Endothelial cell of umbilical vein (primary cell): ENCODE measurements at regions not wholly inside any gene's neighbourhood (a gene's known extent, or its start where the extent isn't known, plus 50 kb on each side); places are given as distances from the start of the nearest gene placed in this dataset.

ENCODE experiments used
- BruUV-seq: library from RNA; stranded (reverse); fragments of 400-500 nt; replicated peaks from 2 replicates; lab custom pipeline; 2021; lab: Mats Ljungman, UMichigan
- CTCF ChIA-PET: fragments of 300-600, 350-600 bp; sonication (Branson Sonifier 250); formaldehyde crosslinking; loops from one replicate; lab custom pipeline; 2021; ENCODE audit warnings: antibody characterized with exemption, inconsistent platforms; lab: Charles Lee
- POLR2A ChIA-PET: fragments of 300-600, 350-600 bp; sonication (Branson Sonifier 250); formaldehyde crosslinking; loops from one replicate; lab custom pipeline; 2021; ENCODE audit warnings: antibody characterized with exemption, inconsistent platforms; lab: Charles Lee
- DNase-seq: peaks from one replicate; pipeline ENCODE4 v3.0.0-alpha.2; 2011; ENCODE audit warnings: low read depth, low spot score
- FAIRE-seq: peaks from 2 replicates; lab custom pipeline; 2011; peaks lifted over from hg19 to GRCh38; lab: Jason Lieb, UNC
- H2AFZ ChIP-seq: 2 replicates; pipeline ENCODE4 v1.6.0; 2012; ENCODE audit warnings: low read depth, low read length, control low read depth, inconsistent platforms
- H3K27ac ChIP-seq: 2 replicates; pipeline ENCODE4 v1.5.1; 2011; ENCODE audit warnings: low read depth, mild to moderate bottlenecking, control low read depth, low read length, moderate library complexity; ENCODE audit not compliant: insufficient read depth
- H3K27me3 ChIP-seq, 2 experiments: 2 replicates each; pipeline versions ENCODE4 v1.6.0 to v1.6.1; 2011; ENCODE audit warnings: low read length in 2 of 2, mixed read lengths in 1 of 2; ENCODE audit not compliant: control insufficient read depth in 2 of 2, insufficient read depth in 2 of 2
- H3K36me3 ChIP-seq, 2 experiments: 2 replicates in 1 of 2; 3 replicates in 1 of 2; pipeline ENCODE4 v1.5.1; 2011; ENCODE audit warnings: low read length in 2 of 2, mild to moderate bottlenecking in 1 of 2, moderate library complexity in 1 of 2; ENCODE audit not compliant: control insufficient read depth in 2 of 2, insufficient read depth in 2 of 2; ENCODE audit errors: extremely low read depth in 1 of 2
- H3K4me1 ChIP-seq: 3 replicates; pipeline ENCODE4 v1.5.1; 2011; ENCODE audit warnings: mild to moderate bottlenecking, low read length; ENCODE audit not compliant: control insufficient read depth, insufficient read depth; ENCODE audit errors: extremely low read depth
- H3K4me2 ChIP-seq: 2 replicates; pipeline ENCODE4 v1.6.1; 2011; ENCODE audit warnings: low read length, control low read depth, mixed read lengths; ENCODE audit not compliant: insufficient read depth
- H3K4me3 ChIP-seq, 3 experiments: fragments of 200-600 bp in 1 of 3; sonication (generic), shearing (Covaris generic) in 1 of 3; replicated peaks in 1 of 3; 2 replicates each; pipeline ENCODE4 v1.5.1; 2011 to 2016; ENCODE audit warnings: control low read depth in 3 of 3, low read length in 3 of 3, mild to moderate bottlenecking in 2 of 3, inconsistent platforms in 1 of 3, low read depth in 1 of 3, moderate library complexity in 1 of 3; ENCODE audit not compliant: insufficient read depth in 1 of 3
- H3K79me2 ChIP-seq: 2 replicates; pipeline ENCODE4 v1.6.0; 2012; ENCODE audit warnings: low read length, inconsistent platforms; ENCODE audit not compliant: control insufficient read depth, insufficient read depth
- H3K9ac ChIP-seq: replicated peaks from 2 replicates; pipeline ENCODE3; 2011; ENCODE audit warnings: low read length, control low read depth; ENCODE audit not compliant: insufficient read depth; ENCODE audit errors: extremely low read depth
- H3K9me1 ChIP-seq: replicated peaks from 3 replicates; pipeline ENCODE4 v1.6.0; 2011; ENCODE audit warnings: mild to moderate bottlenecking, low read length; ENCODE audit not compliant: control insufficient read depth, insufficient read depth; ENCODE audit errors: extremely low read depth
- H3K9me3 ChIP-seq: replicated peaks from 2 replicates; pipeline ENCODE4 v1.5.1; 2012; ENCODE audit warnings: low read length, inconsistent platforms; ENCODE audit not compliant: control insufficient read depth, insufficient read depth
- H4K20me1 ChIP-seq: replicated peaks from 2 replicates; pipeline ENCODE3; 2011; ENCODE audit warnings: mild to moderate bottlenecking, low read length; ENCODE audit not compliant: control insufficient read depth, insufficient read depth; ENCODE audit errors: extremely low read depth
- EZH2 ChIP-seq: IDR thresholded peaks from 2 replicates; pipeline ENCODE4 v1.6.1; 2012; ENCODE audit warnings: borderline replicate concordance, low read depth, mild to moderate bottlenecking, moderate library complexity, low read length, inconsistent platforms; ENCODE audit not compliant: severe bottlenecking
- FOS ChIP-seq: IDR thresholded peaks from 2 replicates; pipeline ENCODE4 v1.6.1; 2011; ENCODE audit warnings: mild to moderate bottlenecking, low read length, moderate library complexity, borderline replicate concordance; ENCODE audit not compliant: insufficient read depth
- GATA2 ChIP-seq: IDR thresholded peaks from 2 replicates; pipeline ENCODE4 v1.7.0; 2011; ENCODE audit warnings: low read depth, mild to moderate bottlenecking, moderate library complexity, mixed read lengths, low read length; ENCODE audit not compliant: insufficient read length, insufficient read depth
- JUN ChIP-seq: IDR thresholded peaks from 2 replicates; pipeline ENCODE4 v1.6.1; 2011; ENCODE audit warnings: borderline replicate concordance, low read depth; ENCODE audit not compliant: insufficient read length, insufficient read depth
- MYC ChIP-seq: IDR thresholded peaks from one replicate; pipeline ENCODE4 v1.6.1; 2011; ENCODE audit warnings: mild to moderate bottlenecking, low read depth, low read length
- POLR2A ChIP-seq: IDR thresholded peaks from 2 replicates; pipeline ENCODE4 v1.6.1; 2012; ENCODE audit warnings: low read depth, mild to moderate bottlenecking, control low read depth, low read length
- POLR2AphosphoS5 ChIP-seq: IDR thresholded peaks from 2 replicates; pipeline ENCODE4 v1.6.1; 2012; ENCODE audit warnings: low read depth, mild to moderate bottlenecking, control low read depth, low read length, moderate library complexity; ENCODE audit not compliant: insufficient read depth
- dilution Hi-C: fragments of 300-500 bp; cut with MboI; formaldehyde crosslinking; loops from one replicate; pipeline ENCODE4 v1.15.0; 2019; ENCODE audit warnings: low sequenced_read_pairs; ENCODE audit not compliant: extremely low pct_ligation_motif_present
- intact Hi-C: fragments of 100-400 bp; cut with micrococcal nuclease; formaldehyde crosslinking; loops from one replicate; pipeline ENCODE4 v1.10.0; 2022
- TF ChIP-seq, protein P1 (sequence below), 2 donors: IDR thresholded peaks; 1 replicate in 1 of 2; 2 replicates in 1 of 2; pipeline ENCODE4 v1.5.1; 2011; ENCODE audit warnings: low read length in 2 of 2, mild to moderate bottlenecking in 2 of 2, moderate library complexity in 2 of 2, control low read depth in 1 of 2, inconsistent platforms in 1 of 2, low read depth in 1 of 2; ENCODE audit not compliant: insufficient read depth in 1 of 2; ENCODE audit errors: extremely low read depth in 1 of 2
- TF ChIP-seq, protein P2 (sequence below): IDR thresholded peaks from 2 replicates; pipeline ENCODE4 v1.6.1; 2011; ENCODE audit not compliant: insufficient read depth, insufficient read length

DNA sequence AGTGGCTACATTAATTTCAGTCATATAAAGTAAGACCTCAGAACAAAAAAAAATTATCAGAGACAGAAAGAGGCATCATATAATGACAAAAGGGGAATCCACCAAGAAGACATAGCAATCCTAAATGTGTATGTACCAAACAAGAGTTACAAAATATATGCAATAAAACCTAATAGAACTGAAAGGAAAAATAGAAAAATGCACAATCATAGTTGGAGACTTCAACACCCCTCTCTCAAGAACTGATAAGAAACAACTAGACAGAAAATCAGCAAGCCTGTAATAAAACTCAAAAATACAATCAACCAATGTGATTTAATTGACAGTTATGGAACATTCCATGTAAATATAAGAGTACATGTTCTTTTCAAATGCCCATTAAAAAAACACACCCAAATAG, 61.3 kb upstream of the C16orf82 start:
- DNase-seq: no peak
- Histone ChIP-seq H3K4me3 (no peak overlapping the region), H3K9ac (no peak overlapping the region), H4K20me1 (no peaks in the 10 kb centered on the region), H3K9me1 (no peaks in the 10 kb centered on the region), H2AFZ (no peak overlapping the region), H3K4me1 (no peaks in the 10 kb centered on the region), H3K79me2 (no peaks in the 10 kb centered on the region), H3K36me3 (no peaks in the 10 kb centered on the region), H3K27me3 (no peaks in the 10 kb centered on the region), H3K4me2 (no peak overlapping the region), H3K9me3 (no peaks in the 10 kb centered on the region), H3K27ac (no peak overlapping the region)
- intact Hi-C loops (no loop called here), dilution Hi-C loops (no loop called here)
- FAIRE-seq: no peak
- TF ChIP-seq, protein P1, sequence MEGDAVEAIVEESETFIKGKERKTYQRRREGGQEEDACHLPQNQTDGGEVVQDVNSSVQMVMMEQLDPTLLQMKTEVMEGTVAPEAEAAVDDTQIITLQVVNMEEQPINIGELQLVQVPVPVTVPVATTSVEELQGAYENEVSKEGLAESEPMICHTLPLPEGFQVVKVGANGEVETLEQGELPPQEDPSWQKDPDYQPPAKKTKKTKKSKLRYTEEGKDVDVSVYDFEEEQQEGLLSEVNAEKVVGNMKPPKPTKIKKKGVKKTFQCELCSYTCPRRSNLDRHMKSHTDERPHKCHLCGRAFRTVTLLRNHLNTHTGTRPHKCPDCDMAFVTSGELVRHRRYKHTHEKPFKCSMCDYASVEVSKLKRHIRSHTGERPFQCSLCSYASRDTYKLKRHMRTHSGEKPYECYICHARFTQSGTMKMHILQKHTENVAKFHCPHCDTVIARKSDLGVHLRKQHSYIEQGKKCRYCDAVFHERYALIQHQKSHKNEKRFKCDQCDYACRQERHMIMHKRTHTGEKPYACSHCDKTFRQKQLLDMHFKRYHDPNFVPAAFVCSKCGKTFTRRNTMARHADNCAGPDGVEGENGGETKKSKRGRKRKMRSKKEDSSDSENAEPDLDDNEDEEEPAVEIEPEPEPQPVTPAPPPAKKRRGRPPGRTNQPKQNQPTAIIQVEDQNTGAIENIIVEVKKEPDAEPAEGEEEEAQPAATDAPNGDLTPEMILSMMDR (IDR thresholded peaks at IDR 0.05; ENCODE audit: extremely low read depth in 1 of 2, insufficient read depth in 1 of 2, low read depth in 1 of 2, low read length in 2 of 2): no peak
- TF ChIP-seq MYC: no peak
- TF ChIP-seq GATA2: no peak
- TF ChIP-seq POLR2AphosphoS5: no peak
- TF ChIP-seq, protein P2, sequence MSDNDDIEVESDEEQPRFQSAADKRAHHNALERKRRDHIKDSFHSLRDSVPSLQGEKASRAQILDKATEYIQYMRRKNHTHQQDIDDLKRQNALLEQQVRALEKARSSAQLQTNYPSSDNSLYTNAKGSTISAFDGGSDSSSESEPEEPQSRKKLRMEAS: no peak
- no peak for TF ChIP-seq POLR2A
- TF ChIP-seq EZH2: no peak
- no peak for TF ChIP-seq JUN
- no peak for TF ChIP-seq FOS
- no TSS peak for BruUV-seq
- CTCF ChIA-PET: no interaction called here
- POLR2A ChIA-PET: no interaction called here
